WTC11 (cell line): ENCODE measurements at regions not wholly inside any gene's neighbourhood (a gene's known extent, or its start where the extent isn't known, plus 50 kb on each side); places are given as distances from the start of the nearest gene placed in this dataset.

Source experiments
- CREB1 ChIP-seq: sonication (generic); formaldehyde crosslinking; IDR thresholded peaks from 2 replicates; pipeline ENCODE4 v1.8.0; 2023; ENCODE audit warnings: mild to moderate bottlenecking, missing genetic modification reagents
- E2F1 ChIP-seq: sonication (generic); formaldehyde crosslinking; IDR thresholded peaks from 2 replicates; pipeline ENCODE4 v1.8.0; 2022; ENCODE audit warnings: mild to moderate bottlenecking, missing genetic modification reagents
- FOXK1 ChIP-seq: sonication (generic); formaldehyde crosslinking; IDR thresholded peaks from 2 replicates; pipeline ENCODE4 v1.8.0; 2022; ENCODE audit warnings: mild to moderate bottlenecking, moderate library complexity, missing genetic modification reagents
- FOXP1 ChIP-seq: sonication (generic); formaldehyde crosslinking; IDR thresholded peaks from 2 replicates; pipeline ENCODE4 v1.8.0; 2022; ENCODE audit warnings: missing genetic modification reagents, mild to moderate bottlenecking, moderate library complexity, borderline replicate concordance
- GRHL2 ChIP-seq: fragments of 250-450 bp; sonication (Bioruptor Pico); IDR thresholded peaks from 2 replicates; pipeline ENCODE4 v1.8.0; 2022; ENCODE audit warnings: mild to moderate bottlenecking, moderate library complexity; ENCODE audit not compliant: insufficient replicate concordance, severe bottlenecking
- JUN ChIP-seq: sonication (generic); formaldehyde crosslinking; IDR thresholded peaks from 2 replicates; pipeline ENCODE4 v1.8.0; 2023; ENCODE audit warnings: mild to moderate bottlenecking, missing genetic modification reagents
- SMAD4 ChIP-seq: sonication (generic); formaldehyde crosslinking; IDR thresholded peaks from 2 replicates; pipeline ENCODE4 v1.8.0; 2022; ENCODE audit warnings: mild to moderate bottlenecking, missing genetic modification reagents
- SP1 ChIP-seq: sonication (generic); formaldehyde crosslinking; conservative IDR thresholded peaks from 2 replicates; pipeline ENCODE4 v1.8.1; 2022; ENCODE audit warnings: missing genetic modification reagents
- USF2 ChIP-seq: sonication (generic); formaldehyde crosslinking; IDR thresholded peaks from 2 replicates; pipeline ENCODE4 v1.8.1; 2023; ENCODE audit warnings: mild to moderate bottlenecking, missing genetic modification reagents, moderate library complexity
- ZNF232 ChIP-seq: sonication (generic); formaldehyde crosslinking; IDR thresholded peaks from 2 replicates; pipeline ENCODE4 v1.8.0; 2022; ENCODE audit warnings: mild to moderate bottlenecking, missing genetic modification reagents
- ZNF396 ChIP-seq: fragments of 250-450 bp; sonication (Bioruptor Pico); IDR thresholded peaks from 2 replicates; pipeline ENCODE4 v1.8.0; 2021; ENCODE audit warnings: mild to moderate bottlenecking, moderate library complexity, borderline replicate concordance
- ZNF416 ChIP-seq: fragments of 250-450 bp; sonication (Bioruptor Pico); IDR thresholded peaks from 2 replicates; pipeline ENCODE4 v1.9.0; 2021; ENCODE audit warnings: mild to moderate bottlenecking, inconsistent platforms
- TF ChIP-seq, protein P1 (sequence below): sonication (generic); formaldehyde crosslinking; IDR thresholded peaks from 2 replicates; pipeline ENCODE4 v1.8.0; 2022; ENCODE audit warnings: mild to moderate bottlenecking, missing genetic modification reagents
- TF ChIP-seq, protein P2 (sequence below): fragments of 200-600 bp; IDR thresholded peaks from 2 replicates; pipeline ENCODE4 v1.8.0; 2022; ENCODE audit warnings: antibody characterized with exemption

DNA sequence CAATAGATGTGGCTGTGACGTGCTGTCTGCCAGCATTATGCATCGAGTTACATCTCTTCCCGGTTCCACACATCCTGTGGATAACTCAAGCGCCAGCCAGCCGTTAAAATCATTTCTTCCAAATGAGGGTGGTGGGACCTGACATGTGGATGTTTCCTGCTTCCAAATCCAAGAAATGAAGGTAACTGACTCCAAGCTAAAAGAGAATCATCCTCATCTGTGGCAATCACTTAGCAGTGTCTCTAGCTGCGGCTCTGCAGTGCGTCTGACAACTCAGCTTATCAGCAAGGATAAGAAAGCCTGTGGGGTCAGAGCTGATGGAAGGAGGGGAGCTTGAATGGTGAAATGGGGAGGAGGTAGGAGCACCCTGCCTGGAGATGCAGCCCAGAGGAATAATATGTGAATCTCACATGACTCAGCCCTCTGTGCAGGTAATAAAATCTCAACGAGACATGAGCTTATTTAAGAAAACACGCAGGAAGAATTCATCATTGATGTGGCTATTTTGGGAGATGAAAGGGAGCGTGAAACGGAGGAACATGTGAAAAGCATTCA, 382.2 kb upstream of the TRIB2 start:
- TF ChIP-seq, protein P1, sequence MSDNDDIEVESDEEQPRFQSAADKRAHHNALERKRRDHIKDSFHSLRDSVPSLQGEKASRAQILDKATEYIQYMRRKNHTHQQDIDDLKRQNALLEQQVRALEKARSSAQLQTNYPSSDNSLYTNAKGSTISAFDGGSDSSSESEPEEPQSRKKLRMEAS: no peak
- TF ChIP-seq, protein P2, sequence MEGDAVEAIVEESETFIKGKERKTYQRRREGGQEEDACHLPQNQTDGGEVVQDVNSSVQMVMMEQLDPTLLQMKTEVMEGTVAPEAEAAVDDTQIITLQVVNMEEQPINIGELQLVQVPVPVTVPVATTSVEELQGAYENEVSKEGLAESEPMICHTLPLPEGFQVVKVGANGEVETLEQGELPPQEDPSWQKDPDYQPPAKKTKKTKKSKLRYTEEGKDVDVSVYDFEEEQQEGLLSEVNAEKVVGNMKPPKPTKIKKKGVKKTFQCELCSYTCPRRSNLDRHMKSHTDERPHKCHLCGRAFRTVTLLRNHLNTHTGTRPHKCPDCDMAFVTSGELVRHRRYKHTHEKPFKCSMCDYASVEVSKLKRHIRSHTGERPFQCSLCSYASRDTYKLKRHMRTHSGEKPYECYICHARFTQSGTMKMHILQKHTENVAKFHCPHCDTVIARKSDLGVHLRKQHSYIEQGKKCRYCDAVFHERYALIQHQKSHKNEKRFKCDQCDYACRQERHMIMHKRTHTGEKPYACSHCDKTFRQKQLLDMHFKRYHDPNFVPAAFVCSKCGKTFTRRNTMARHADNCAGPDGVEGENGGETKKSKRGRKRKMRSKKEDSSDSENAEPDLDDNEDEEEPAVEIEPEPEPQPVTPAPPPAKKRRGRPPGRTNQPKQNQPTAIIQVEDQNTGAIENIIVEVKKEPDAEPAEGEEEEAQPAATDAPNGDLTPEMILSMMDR: no peak
- TF ChIP-seq CREB1 (CRISPR knock-in tag) (no peak), USF2 (CRISPR knock-in tag) (no peak), FOXP1 (CRISPR knock-in tag) (no peak), GRHL2 (no peak), SP1 (no peak), E2F1 (no peak), ZNF416 (no peak), ZNF232 (no peak), SMAD4 (CRISPR knock-in tag) (no peak), ZNF396 (no peak), FOXK1 (CRISPR knock-in tag) (no peak), JUN (CRISPR knock-in tag) (no peak)
